DMS53 treated with DMSO at 0.1 percent for 48 hours (cell line): ENCODE measurements at regions not wholly inside any gene's neighbourhood (a gene's known extent, or its start where the extent isn't known, plus 50 kb on each side); places are given as distances from the start of the nearest gene placed in this dataset.

ENCODE experiments used
- DNase-seq: peaks from one replicate; lab custom pipeline; 2025; ENCODE audit not compliant: unreplicated experiment; lab: John Stamatoyannopoulos, UW

GRCh38 chr10:104574838-104575237 lies 66.3 kb upstream of the SORCS3 start:
- no peak for DNase-seq

GRCh38 chr10:104576611-104577010 lies 64.5 kb upstream of the SORCS3 start:
- DNase-seq: no peak

- no peak for DNase-seq
These were observed 63.9 kb upstream of the SORCS3 start for GRCh38 chr10:104577163-104577562.

DNA sequence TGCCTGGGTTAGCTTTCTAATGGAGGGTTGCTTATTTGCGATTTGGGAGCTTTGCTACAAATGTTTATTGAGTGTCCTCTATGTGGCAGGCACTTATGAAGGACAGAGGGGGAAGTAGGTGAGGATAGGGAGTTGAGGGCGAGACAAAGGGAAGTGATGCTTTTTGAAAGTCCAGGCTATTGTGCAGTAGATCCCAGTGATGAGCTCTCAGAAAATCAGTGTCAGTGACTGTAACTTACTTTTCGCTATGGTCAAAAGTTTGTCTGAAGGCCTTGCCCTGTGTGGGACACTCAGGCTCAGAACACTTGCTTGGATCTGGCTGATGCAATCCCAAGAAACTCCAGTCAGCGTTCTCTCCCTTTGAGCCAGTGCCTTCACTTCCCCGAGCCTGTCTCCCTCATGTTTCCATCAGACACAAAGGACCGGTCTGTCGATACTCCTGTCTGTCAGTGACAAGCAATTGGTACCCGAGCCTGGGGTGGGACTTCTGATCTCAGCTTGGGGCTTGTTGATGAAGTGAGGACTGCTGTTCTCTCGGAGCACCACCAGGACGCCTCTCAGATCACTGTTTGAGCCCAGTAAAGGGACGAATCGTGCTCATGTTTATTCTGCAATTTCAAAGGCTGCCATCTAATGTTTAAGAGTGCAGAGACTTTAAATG lies 63.1 kb upstream of the SORCS3 start:
- DNase-seq: no peak

- DNase-seq: no peak
These were observed 62.4 kb upstream of the SORCS3 start for GRCh38 chr10:104578671-104579070.

- DNase-seq: no peak
These were observed 62.0 kb upstream of the SORCS3 start for GRCh38 chr10:104579136-104579535.

GRCh38 chr10:104580321-104580720 lies 60.8 kb upstream of the SORCS3 start:
- no peak for DNase-seq

DNA sequence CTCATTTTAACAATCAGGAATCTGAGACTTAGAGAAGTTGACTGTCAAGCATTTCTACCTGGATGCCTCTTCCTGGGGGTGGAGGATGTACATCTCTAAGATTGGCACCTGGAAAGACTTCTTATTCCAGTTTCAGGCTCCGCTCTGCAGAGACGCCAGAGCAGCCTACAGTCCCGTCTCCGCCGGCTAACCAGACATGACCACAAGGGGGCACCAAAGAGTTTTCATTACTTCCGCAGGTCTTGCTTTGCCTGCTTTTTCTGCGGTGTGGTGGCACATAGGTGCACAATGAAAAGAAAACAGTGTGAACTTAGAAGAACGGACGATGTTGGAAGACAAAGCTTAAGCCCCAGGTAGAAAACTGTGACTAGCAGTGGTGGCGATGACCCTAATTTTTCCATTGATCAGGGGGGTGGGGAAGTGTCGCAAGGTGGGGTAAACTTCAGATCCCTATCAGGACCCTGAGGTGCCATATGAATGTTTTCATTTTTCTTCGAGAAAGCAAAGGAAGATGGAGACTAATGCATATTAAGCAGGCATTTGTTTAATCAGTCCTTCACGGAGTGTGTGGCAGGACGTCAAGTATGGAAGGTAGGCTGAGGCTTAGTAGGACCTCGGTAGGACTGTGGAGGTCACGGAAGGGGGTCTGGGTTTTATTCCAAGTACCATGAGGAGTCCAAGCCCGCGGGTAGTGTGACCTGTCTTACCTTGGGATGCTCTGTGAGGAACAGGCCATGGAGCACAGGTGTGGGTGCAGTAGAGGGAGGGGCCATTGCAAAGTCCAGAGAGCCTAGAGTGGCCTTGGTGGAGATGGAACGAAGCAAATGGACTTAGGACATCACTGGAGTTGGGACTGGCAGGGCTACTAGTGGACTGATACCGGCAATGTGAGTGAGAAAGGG lies 60.1 kb upstream of the SORCS3 start:
- DNase-seq: peak; percentile 45

DNA sequence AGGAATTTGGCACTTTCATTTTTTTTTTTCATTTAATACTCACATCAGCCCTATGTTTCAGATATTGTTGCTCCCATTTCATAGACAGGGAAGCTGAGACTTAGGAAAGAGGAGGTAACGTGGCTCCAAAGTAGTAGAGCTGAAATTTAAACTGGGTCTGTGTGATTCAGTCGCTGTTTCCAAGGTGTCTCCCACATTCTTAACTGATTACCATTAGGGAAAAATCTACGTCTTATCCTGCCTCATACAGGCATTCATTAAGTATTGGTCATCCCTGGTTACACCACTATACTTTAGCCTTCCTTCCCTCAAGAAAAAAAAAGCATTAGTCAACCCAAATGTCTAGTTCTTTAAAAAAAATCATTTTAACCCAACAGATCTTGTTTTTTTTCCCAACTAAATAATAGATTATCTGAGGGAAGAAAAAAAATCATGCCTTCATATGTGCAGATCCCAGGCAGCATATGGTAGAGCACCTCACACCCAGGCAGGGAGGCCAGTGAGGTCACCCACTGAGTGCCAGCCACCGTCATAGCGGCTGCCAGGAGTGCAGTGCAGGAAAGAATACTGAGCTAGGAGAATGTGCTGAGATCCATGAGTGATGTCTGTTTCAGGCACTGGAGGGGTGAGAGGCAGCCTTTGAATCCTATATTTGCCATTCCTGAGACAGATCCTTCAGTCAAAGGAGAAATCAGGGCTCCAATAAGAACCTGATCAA lies 59.0 kb upstream of the SORCS3 start:
- no peak for DNase-seq

GRCh38 chr10:104582602-104582951 lies 58.5 kb upstream of the SORCS3 start:
- no peak for DNase-seq

GRCh38 chr10:104582966-104583365 lies 58.1 kb upstream of the SORCS3 start:
- no peak for DNase-seq

- DNase-seq: no peak
These were observed 56.5 kb upstream of the SORCS3 start for GRCh38 chr10:104584541-104584940.

DNA sequence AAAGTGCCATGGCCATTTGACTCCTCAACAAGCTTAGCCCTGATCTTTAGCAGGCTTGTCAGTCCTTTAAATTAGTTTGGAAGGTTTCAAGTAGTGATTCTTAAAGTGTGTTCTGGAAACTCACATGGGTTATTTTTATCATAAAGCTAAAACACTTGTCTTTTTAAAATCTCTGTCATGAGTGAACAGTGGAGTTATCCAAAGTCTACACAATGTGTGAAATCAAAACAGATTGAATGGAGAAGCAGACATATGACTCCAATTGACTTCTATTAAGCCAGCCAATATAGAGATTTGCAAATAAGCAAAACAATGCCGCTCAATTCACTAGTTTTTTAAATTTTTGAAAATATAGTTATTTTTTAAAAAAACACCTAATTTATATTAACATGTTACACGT lies 53.3 kb upstream of the SORCS3 start:
- no peak for DNase-seq

- no peak for DNase-seq
These were observed 51.7 kb upstream of the SORCS3 start for GRCh38 chr10:104589431-104589830.

GRCh38 chr10:104589871-104590270 lies 51.2 kb upstream of the SORCS3 start:
- no peak for DNase-seq
